ENCODE measurements at regions not wholly inside any gene's neighbourhood (a gene's known extent, or its start where the extent isn't known, plus 50 kb on each side); places are given as distances from the start of the nearest gene placed in this dataset.

DNA sequence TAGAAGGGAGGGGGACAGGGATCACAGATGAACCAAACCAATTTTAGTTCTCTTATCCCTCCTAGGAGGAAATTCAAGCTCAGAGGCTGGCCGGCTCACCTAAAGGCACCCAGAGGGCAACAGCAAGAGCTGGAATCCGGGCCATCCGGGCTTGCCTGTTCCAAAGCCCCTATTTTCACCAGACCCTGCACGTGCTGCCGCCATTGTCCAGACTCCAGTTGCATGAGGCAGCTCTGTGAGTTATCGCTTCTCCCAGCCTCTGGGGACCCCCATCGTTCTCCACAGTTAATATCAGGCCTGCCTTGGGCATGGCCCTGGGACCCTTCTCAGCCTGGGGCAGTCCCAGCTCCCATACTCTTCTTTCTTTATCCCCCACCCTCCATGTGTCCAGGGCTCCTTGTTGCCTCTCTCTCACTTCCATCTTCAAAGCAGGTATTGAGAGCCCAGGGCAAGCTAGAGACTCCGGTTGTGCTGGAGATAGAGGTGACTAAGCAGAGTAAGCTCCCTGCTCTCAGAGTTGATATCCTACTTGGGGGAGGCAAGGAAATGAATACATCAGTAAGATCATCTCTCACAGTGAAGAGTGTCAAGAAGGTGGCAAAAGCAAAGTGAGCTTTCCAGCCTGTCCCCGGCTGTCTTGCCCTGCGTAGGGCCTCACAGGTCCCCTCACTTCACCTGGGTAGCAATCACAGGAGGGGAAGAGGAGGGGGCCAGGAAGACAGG is 322.8 kb downstream of the UACA start:
- no peak for TF ChIP-seq EZH2 (IDR thresholded peaks at IDR 0.05; ENCODE audit: borderline replicate concordance, low read depth, low read length, poor library complexity, severe bottlenecking)
- TF ChIP-seq, protein P1, sequence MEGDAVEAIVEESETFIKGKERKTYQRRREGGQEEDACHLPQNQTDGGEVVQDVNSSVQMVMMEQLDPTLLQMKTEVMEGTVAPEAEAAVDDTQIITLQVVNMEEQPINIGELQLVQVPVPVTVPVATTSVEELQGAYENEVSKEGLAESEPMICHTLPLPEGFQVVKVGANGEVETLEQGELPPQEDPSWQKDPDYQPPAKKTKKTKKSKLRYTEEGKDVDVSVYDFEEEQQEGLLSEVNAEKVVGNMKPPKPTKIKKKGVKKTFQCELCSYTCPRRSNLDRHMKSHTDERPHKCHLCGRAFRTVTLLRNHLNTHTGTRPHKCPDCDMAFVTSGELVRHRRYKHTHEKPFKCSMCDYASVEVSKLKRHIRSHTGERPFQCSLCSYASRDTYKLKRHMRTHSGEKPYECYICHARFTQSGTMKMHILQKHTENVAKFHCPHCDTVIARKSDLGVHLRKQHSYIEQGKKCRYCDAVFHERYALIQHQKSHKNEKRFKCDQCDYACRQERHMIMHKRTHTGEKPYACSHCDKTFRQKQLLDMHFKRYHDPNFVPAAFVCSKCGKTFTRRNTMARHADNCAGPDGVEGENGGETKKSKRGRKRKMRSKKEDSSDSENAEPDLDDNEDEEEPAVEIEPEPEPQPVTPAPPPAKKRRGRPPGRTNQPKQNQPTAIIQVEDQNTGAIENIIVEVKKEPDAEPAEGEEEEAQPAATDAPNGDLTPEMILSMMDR (conservative IDR thresholded peaks at IDR 0.05; ENCODE audit: low read depth, low read length), result no peak
- ChIA-PET CTCF (no interaction called here), POLR2A (ENCODE audit: low non-redundant PET) (no interaction called here)
- intact Hi-C loops (cut with micrococcal nuclease; ENCODE audit: unreplicated experiment), result no loop called here
- H3K36me3 ChIP-seq (ENCODE audit: insufficient read depth, low read length, poor library complexity, severe bottlenecking), result no peaks in the 10 kb centered on the region
- H3K4me3 ChIP-seq (ENCODE audit: low read depth, low read length, poor library complexity, severe bottlenecking), result no peak overlapping the region
- no TSS peak for BruUV-seq (replicated peaks)
- peaks cover 15% of the 10 kb centered on the region for H3K27me3 ChIP-seq (replicated peaks; ENCODE audit: insufficient read depth, low read depth, low read length, poor library complexity)
- DNase-seq (ENCODE audit: low spot score), result no peak
- H3K4me1 ChIP-seq (ENCODE audit: insufficient read depth, low read length, poor library complexity, severe bottlenecking), result no peaks in the 10 kb centered on the region
- no peaks in the 10 kb centered on the region for H3K9me3 ChIP-seq (ENCODE audit: low read depth, low read length, poor library complexity, severe bottlenecking)
- H3K27ac ChIP-seq (ENCODE audit: low read depth, low read length, poor library complexity, severe bottlenecking), result no peak overlapping the region

DNA sequence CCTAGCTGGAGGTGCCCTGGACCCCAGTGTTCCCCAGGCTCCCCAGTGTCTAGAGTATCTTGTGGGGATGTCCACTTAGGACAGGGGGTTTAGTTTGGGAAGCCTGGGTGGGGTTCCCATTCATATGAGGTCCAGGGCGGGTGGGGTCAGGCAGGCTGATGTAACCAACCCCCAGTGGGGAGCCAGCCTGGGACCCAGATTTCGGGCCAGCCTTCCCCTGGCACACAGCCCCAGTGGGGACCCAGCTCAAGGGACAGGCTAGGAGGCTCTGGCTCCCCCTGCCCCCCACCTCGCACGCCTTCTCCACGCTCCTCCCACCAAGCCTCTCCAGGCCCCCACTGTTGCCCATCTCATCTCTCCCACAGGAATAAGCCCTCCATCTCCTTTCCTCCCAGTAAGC is 323.5 kb downstream of the UACA start:
- Histone ChIP-seq H3K4me1 (ENCODE audit: insufficient read depth, low read length, poor library complexity, severe bottlenecking) (no peaks in the 10 kb centered on the region), H3K27me3 (replicated peaks; ENCODE audit: insufficient read depth, low read depth, low read length, poor library complexity) (peaks cover 15% of the 10 kb centered on the region), H3K9me3 (ENCODE audit: low read depth, low read length, poor library complexity, severe bottlenecking) (no peaks in the 10 kb centered on the region), H3K27ac (ENCODE audit: low read depth, low read length, poor library complexity, severe bottlenecking) (no peak overlapping the region), H3K4me3 (ENCODE audit: low read depth, low read length, poor library complexity, severe bottlenecking) (no peak overlapping the region), H3K36me3 (ENCODE audit: insufficient read depth, low read length, poor library complexity, severe bottlenecking) (no peaks in the 10 kb centered on the region)
- BruUV-seq (replicated peaks), result no TSS peak
- intact Hi-C loops (cut with micrococcal nuclease; ENCODE audit: unreplicated experiment), result no loop called here
- TF ChIP-seq, protein P1 (conservative IDR thresholded peaks at IDR 0.05; ENCODE audit: low read depth, low read length), result no peak
- no peak for TF ChIP-seq EZH2 (IDR thresholded peaks at IDR 0.05; ENCODE audit: borderline replicate concordance, low read depth, low read length, poor library complexity, severe bottlenecking)
- no peak for DNase-seq (ENCODE audit: low spot score)
- POLR2A ChIA-PET (ENCODE audit: low non-redundant PET), result no interaction called here
- CTCF ChIA-PET, result no interaction called here

DNA sequence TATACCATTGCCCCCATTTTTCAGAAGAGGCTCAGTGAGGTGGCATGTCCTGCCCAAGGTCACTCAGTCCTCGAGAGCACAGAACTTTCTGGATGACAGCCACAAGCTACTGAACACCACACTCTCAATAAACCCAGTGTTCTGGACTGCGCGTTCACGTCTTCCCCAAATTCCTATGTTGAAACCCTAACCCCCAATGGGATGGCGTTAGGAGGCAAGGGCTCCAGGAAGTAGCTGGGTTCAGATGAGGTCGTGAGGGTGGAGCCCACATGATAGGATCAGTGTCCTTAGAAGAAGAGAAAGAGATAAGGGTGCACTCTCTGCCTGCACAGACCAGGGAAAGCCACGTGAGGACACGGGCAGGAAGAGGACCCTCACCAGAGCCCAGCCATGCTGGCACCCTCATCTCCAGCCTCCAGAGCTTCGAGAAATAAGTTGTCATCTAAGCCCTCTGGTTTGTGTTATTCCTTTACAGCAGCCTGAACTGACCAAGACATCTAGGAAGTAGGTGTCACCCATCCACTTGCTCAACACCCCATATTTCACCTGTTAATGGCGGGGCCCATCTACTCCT is 324.0 kb downstream of the UACA start:
- DNase-seq (ENCODE audit: low spot score), result no peak
- Histone ChIP-seq H3K4me1 (ENCODE audit: insufficient read depth, low read length, poor library complexity, severe bottlenecking) (no peaks in the 10 kb centered on the region), H3K36me3 (ENCODE audit: insufficient read depth, low read length, poor library complexity, severe bottlenecking) (no peaks in the 10 kb centered on the region), H3K4me3 (ENCODE audit: low read depth, low read length, poor library complexity, severe bottlenecking) (no peak overlapping the region), H3K27me3 (replicated peaks; ENCODE audit: insufficient read depth, low read depth, low read length, poor library complexity) (peaks cover 15% of the 10 kb centered on the region), H3K9me3 (ENCODE audit: low read depth, low read length, poor library complexity, severe bottlenecking) (no peaks in the 10 kb centered on the region), H3K27ac (ENCODE audit: low read depth, low read length, poor library complexity, severe bottlenecking) (no peak overlapping the region)
- intact Hi-C loops (cut with micrococcal nuclease; ENCODE audit: unreplicated experiment), result no loop called here
- ChIA-PET POLR2A (ENCODE audit: low non-redundant PET) (no interaction called here), CTCF (no interaction called here)
- TF ChIP-seq, protein P1 (conservative IDR thresholded peaks at IDR 0.05; ENCODE audit: low read depth, low read length), result no peak
- TF ChIP-seq EZH2 (IDR thresholded peaks at IDR 0.05; ENCODE audit: borderline replicate concordance, low read depth, low read length, poor library complexity, severe bottlenecking), result no peak
- no TSS peak for BruUV-seq (replicated peaks)

Data from A673 (cell line).